Renal cortical epithelial cell (primary cell): ENCODE measurements at regions not wholly inside any gene's neighbourhood (a gene's known extent, or its start where the extent isn't known, plus 50 kb on each side); places are given as distances from the start of the nearest gene placed in this dataset.
"Not testable (repeated sequence)": the region's sequence is repeated elsewhere in the genome, so short reads cannot be mapped to it uniquely, and the experiment has no call there.

ENCODE experiments used
- DNase-seq: peaks from one replicate; pipeline ENCODE4 v3.0.0-alpha.2; 2011; ENCODE audit warnings: low read depth

DNA sequence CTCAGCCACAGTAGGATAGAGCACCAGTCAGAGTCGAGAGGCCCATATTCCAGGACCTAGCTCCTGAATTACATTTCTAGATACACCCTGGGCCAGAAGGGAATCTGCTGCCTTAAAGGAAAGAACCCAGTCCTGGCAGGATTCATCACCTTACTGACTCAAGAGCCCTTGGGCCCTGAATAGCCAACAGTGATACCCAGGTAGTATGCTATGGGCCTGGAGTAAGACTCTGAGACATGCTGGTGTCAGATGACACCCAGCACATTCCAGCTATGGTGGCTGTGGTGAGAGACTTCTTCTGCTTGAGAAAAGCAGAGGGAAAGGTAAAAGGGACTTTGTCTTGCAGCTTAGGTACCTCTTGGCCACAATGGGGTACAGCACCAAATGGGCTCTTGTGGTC, 192.5 kb downstream of the MSX2 start:
- not testable (repeated sequence) for DNase-seq

DNA sequence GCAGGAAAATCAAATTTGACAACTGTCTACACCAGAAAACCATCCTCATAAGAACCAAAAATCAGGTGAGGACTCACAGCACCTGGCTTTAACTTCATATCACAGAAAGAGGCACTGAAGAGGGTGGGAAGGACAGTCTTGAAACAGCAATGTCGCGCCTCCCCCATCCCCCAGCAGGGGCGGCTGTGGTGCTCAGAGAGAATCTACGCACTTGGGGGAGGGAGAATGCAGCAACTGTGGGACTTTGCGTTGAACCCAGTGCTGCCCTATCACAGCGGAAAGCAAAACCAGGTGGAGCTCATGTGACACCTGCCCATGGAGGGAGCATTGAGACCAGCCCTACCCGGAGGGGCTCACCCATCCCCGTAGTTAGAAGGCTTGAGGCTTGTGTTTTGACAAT, 191.8 kb downstream of the MSX2 start:
- no peak for DNase-seq

DNA sequence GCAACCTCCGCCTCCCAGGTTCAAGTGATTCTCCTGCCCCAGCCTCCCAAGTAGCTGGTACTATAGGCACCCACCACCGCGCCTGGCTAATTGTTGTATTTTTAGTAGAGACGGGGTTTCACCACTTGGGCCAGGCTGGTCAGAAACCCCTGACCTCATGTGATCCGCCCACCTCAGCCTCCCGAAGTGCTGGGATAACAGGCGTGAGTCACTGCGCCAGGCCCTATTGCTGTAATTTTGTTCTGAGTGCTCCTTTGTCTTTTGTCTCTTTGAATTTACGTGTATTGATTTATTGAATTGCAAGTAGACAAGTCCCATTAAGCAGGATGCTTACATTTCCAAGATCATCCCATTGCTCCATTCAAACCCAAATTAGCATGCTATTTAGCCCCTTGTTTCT, 186.7 kb downstream of the MSX2 start:
- no peak for DNase-seq

DNA sequence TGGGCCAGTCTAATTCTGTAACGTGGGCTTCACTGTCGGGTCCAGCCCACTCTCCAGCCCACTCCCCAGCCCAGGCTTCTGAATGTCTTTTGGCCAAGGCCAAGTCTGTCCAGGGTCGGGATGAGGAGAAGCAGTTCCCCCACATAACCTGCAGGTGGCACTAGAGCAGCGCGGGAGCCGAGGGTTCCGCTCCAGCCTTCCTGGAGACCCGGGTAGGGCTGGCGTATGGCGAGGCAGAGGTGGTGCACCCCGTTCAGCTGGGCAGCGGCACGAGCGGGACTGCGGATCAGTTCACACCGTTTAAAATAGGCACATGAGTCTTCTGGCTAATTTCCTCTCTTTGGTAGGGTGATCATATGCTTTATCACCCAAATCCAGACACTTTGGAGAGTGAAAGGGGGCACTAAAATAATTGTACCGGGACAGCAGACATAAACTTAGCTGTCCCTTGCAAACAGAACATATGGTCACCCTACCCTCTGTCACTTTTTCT, 185.9 kb downstream of the MSX2 start:
- DNase-seq = no peak

- no peak for DNase-seq
These were observed 178.9 kb downstream of the MSX2 start for GRCh38 chr5:174903172-174903732.

DNA sequence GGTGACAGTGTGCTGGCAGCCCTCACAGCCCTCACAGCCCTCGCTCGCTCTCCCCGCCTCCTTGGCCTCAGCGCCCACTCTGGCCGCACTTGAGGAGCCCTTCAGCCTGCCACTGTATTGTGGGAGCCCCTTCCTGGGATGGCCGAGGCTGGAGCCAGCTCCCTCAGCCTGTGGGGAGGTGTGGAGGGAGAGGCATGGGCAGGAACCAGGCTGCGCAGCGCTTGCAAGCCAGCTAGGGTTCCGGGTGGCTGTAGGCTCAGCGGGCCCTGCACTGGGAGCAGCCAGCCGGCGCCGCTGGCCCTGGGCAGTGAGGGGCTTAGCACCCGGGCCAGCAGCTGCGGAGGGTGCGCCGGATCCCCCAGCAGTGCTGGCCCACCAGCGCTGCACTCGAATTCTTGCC, 177.0 kb downstream of the MSX2 start:
- no peak for DNase-seq

GRCh38 chr5:174900240-174900865, 176.0 kb downstream of the MSX2 start:
- DNase-seq = no peak

- DNase-seq = no peak
These were observed 173.0 kb downstream of the MSX2 start for GRCh38 chr5:174897281-174897950.

DNA sequence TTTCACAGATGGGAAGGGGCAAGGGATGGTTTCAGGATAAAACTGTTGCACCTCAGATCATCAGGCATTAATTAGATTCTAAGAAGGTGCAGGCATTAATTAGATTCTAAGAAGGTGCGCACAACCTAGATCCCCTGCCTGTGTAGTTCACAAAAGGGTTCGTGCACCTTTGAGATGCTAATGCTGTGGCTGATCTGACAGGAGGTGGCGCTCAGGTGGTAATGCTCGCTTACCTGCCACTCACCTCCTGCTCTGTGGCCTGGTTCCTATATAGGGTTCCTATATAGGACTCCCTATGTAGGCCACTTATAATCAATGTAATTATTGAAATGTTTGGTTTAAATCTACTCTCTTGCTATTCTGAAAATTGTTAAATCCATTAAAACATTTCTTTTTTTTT, 171.0 kb downstream of the MSX2 start:
- DNase-seq = no peak

DNA sequence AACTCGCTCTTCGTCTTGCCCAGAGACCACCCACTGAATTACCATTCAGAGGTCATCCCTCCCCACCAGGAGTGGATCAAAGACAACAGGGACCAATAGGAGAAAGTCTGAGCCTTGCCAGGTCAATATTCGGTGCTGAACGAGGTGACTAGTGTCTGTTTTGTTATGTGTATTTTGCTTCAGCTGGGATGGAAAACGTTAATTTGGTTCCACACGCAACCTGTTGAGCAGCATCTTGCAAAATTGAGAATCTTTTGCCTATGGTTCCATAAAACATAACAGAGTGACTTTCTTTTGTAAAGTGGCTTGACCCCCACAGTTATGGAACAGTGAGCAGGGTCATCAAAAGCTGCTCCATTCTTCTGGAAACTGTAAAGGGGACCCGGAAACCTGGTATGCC, 168.4 kb downstream of the MSX2 start:
- DNase-seq = no peak

DNA sequence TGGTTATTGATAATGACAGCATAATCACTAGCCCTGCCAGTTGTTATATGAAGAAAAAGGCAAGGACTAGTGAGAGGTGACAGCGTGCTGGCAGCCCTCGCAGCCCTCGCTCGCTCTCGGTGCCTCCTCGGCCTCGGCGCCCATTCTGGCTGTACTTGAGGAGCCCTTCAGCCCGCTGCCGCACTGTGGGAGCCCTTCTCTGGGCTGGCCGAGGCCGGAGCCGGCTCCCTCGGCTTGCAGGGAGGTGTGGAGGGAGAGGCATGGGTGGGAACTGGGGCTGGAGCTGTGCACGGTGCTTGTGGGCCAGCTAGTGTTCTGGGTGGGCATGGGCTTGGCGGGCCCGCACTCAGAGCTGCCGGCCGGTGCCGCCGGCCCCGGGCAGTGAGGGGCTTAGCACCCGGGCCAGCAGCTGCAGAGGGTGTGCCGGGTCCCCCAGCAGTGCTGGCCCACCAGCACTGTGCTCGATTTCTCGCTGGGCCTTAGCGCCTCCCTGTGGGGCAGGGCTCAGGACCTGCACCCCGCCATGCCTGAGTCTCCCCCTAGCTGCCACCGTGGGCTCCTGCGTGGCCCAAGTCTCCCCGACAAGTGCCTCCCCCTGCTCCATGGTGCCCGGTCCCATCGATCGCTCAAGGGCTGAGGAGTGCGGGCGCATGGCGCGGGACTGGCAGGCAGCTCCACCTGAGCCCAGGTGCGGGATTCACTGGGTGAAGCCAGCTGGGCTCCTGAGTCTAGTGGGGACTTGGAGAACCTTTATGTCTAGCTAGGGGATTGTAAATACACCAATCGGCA, 156.2 kb downstream of the MSX2 start:
- DNase-seq = not testable (repeated sequence)

DNA sequence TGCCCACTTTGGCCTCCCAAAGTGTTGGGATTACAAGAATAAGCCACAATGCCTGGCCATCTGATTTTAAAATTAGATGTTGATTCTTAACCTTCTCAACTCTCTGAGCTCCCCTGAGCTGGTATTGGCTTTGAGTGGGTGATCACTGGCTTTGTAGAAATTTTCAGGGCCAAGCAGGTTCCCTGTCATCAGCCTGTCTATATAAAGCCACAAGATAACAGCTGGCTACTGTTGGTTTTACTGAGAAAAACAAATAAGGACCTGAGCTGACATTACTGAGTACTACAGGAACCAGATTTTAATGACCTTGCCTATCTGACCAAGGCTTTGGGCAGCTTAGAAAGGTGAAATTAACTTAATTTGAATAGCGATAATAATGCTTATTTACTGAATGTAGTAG, 153.6 kb downstream of the MSX2 start:
- no peak for DNase-seq

DNA sequence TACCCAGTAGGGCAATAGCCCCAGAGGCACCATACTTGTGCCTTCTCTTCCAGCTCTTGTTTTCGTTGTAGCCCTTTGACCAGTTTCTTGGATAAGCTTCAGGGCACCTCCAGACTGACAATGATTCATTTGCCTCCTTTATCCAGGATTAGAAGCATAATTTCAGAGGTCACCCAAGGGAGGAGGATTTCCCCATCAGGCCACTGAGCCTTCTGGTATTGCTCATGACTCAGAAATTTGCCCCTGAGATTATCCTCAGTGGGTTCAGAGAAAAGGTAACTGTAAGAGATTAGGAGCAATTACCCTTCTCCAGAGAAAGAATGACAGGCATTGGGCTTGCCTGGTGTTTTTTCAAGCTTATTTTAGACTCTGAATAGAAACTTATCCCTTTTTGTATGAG, 147.9 kb downstream of the MSX2 start:
- DNase-seq = no peak

DNA sequence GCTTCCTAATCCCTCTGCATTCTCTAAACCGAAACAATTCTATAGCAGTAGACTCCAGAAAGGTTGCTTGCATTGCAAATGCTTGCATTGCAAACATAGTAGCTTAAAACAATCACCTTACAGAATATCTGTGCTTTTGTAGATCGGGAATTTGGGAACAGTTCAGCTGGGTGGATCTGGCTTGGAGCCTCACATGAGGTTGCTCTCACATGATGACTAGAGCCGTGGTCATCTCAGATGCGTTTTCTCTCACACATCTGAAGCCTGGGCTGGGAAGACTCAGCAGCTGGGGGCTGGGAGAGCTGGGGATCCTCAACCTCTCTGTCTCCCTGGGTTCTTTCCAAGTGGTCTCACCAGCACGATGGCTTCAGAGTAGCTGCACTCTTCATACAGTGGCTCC, 127.8 kb downstream of the MSX2 start:
- DNase-seq = no peak

GRCh38 chr5:174850565-174851169, 126.3 kb downstream of the MSX2 start:
- no peak for DNase-seq

DNA sequence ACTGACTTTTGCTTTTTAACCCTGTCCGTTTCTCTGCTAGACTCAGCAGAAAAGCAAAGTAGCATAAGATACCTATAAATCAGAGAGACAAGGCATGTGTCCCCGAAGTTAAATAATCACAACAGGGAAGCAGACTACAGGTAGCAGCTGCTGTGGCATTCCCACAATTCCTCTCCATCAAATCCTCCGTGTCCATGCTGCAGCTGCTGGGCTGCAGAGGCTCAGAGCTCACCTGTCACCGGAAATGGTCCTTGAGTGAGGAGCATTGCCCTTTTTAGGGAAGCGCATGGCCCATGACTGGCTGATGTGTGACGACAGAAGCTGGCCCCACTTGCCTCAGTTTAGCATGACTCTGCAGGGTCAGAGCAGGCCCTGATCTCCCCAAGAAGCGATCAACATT, 125.0 kb downstream of the MSX2 start:
- no peak for DNase-seq

DNA sequence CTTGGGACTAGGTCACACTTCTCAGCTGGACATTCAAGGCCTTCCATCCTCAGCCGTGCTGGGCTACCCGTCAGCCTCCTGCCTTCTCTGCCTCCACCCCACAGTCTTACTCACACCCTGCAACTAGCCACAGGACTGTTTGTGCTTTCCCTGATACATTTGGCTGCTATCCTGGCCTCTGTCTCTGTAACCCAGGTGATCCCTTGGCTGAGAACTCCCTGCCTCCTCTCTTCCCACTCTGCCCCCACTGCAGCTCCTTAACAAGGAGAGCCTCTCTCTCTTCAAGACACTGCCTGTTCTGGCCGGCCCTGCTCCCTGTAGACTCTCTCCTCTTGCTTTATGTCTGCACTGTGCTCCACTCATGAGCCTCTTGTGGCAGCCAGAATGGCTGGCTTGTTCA, 120.6 kb downstream of the MSX2 start:
- DNase-seq = no peak

GRCh38 chr5:174843263-174844250, 119.2 kb downstream of the MSX2 start:
- no peak for DNase-seq

DNA sequence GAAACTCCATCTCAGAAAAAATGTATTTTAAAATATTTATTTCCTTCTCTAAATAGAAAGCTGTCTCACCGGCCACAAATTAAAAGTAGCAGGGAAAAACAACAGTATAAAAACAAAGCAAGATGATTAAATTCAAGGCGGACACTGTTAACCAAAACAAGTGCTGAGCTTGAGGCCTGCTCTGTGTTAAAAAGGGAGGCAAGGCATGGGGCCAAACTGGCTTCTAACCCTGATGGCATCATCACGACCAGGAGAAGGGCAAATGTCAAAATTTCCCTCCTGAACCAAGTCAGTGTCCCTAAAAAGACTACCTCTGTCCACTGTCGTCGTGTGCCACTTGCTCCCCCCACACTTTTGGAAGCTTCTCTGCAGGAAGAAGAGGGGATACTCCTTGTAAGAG, 116.1 kb downstream of the MSX2 start:
- DNase-seq = no peak

DNA sequence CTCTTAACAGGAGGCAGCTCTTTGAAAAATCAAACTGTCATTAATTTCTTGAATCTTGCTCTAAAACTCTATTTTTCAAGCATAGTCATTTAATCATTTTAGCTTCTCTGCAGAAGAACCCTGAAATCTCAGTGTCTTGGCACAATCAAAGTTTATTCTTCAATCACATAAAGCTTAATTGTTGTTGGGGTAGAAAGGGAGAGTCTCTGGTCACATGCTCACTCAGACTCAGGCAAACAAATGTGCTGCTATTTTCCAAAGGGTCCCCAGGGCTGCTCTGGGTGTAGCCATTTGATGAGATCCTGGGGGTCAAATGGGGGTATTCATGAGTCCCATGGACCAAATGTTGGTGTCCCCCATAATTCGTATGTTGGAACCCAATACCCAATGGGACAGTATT, 114.8 kb downstream of the MSX2 start:
- DNase-seq = no peak
